ENCODE measurements at regions not wholly inside any gene's neighbourhood (a gene's known extent, or its start where the extent isn't known, plus 50 kb on each side); places are given as distances from the start of the nearest gene placed in this dataset.

DNA sequence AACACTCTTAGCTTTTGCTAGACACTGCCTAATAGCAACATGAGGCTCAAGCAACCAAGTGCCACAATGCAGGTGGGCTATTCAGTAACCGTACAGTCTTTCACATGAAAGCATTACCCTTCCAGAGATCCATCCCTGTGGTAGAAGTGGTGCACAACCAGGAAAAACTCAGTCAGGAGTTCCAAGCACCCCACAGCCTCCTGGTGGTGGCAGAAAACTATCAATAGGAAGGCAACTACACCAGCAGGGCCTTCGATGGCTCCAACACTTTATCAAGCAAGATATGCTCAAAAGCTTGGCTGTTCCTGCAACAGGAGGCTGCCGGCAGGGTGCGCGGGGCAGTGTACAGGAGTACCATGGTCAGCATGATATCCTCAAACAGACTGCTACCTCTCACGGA lies 176.1 kb upstream of the DLGAP1 start:
- no peak for ATAC-seq
- no peaks in the 10 kb centered on the region for H3K9me3 ChIP-seq
- TF ChIP-seq, protein P1, sequence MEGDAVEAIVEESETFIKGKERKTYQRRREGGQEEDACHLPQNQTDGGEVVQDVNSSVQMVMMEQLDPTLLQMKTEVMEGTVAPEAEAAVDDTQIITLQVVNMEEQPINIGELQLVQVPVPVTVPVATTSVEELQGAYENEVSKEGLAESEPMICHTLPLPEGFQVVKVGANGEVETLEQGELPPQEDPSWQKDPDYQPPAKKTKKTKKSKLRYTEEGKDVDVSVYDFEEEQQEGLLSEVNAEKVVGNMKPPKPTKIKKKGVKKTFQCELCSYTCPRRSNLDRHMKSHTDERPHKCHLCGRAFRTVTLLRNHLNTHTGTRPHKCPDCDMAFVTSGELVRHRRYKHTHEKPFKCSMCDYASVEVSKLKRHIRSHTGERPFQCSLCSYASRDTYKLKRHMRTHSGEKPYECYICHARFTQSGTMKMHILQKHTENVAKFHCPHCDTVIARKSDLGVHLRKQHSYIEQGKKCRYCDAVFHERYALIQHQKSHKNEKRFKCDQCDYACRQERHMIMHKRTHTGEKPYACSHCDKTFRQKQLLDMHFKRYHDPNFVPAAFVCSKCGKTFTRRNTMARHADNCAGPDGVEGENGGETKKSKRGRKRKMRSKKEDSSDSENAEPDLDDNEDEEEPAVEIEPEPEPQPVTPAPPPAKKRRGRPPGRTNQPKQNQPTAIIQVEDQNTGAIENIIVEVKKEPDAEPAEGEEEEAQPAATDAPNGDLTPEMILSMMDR (IDR thresholded peaks at IDR 0.05): no peak

DNA sequence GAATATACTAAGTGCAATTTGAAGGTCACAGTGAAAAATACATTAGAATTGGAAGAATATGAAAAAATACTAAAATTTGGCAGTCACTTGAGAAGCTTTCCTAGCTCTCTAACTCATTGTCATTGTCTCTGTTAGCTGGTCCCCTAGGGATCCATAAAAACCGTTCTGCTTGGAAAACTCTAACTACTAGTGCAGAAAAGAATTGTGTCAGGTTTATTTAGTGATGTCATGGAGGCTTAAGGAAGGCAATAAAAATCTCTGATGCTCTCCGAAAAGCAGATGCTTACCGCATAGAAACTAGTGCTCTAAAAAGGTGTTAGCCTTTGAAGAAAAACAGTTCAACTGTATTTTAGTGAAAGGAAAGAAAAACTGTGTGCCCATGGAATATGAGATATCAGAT lies 150.1 kb upstream of the DLGAP1 start:
- no peak overlapping the region for H3K27ac ChIP-seq

More for the DNA sequence above, 176.1 kb upstream of the DLGAP1 start:
- Histone ChIP-seq H3K27ac (no peak overlapping the region), H3K4me1 (no peaks in the 10 kb centered on the region), H3K27me3 (ENCODE audit: low read depth) (no peaks in the 10 kb centered on the region), H3K36me3 (no peaks in the 10 kb centered on the region), H3K4me3 (no peak overlapping the region)
- intact Hi-C loops (cut with DNase I): no loop called here
- no peak for DNase-seq

DNA sequence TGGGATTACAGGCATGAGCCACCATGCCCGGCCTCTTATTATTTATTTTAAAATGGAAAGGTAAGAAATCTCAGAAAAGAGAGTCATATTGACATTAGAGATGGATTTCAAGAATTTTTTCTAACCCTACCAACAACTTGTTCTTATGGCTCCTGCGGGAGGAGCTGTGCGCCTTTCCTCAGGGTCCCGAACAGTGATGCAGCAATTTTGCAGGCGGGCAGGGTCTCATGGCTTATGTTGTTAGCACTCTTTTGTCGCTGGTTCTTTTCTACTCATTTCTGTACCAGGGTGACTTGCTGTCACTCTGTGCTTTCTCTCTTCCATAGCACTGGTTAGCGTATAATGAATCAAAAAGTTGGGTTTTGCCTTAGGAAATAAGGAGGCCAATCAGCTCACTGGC lies 148.8 kb upstream of the DLGAP1 start:
- H3K36me3 ChIP-seq: no peaks in the 10 kb centered on the region
- intact Hi-C loops (cut with DNase I): no loop called here
- H3K27me3 ChIP-seq (ENCODE audit: low read depth): peaks cover 3% of the 10 kb centered on the region
- no peak overlapping the region for H3K27ac ChIP-seq
- TF ChIP-seq, protein P1 (IDR thresholded peaks at IDR 0.05): no peak
- H3K9me3 ChIP-seq: no peaks in the 10 kb centered on the region
- DNase-seq: no peak
- H3K4me3 ChIP-seq: no peak overlapping the region
- ATAC-seq: no peak
- H3K4me1 ChIP-seq: no peaks in the 10 kb centered on the region

More for the DNA sequence above, 150.1 kb upstream of the DLGAP1 start:
- no peaks in the 10 kb centered on the region for H3K9me3 ChIP-seq
- H3K36me3 ChIP-seq: no peaks in the 10 kb centered on the region
- ATAC-seq (no peak), DNase-seq (no peak)
- no peak overlapping the region for H3K4me3 ChIP-seq
- peaks cover 3% of the 10 kb centered on the region for H3K27me3 ChIP-seq (ENCODE audit: low read depth)
- no peaks in the 10 kb centered on the region for H3K4me1 ChIP-seq
- TF ChIP-seq, protein P1 (IDR thresholded peaks at IDR 0.05): no peak
- intact Hi-C loops (cut with DNase I): no loop called here

DNA sequence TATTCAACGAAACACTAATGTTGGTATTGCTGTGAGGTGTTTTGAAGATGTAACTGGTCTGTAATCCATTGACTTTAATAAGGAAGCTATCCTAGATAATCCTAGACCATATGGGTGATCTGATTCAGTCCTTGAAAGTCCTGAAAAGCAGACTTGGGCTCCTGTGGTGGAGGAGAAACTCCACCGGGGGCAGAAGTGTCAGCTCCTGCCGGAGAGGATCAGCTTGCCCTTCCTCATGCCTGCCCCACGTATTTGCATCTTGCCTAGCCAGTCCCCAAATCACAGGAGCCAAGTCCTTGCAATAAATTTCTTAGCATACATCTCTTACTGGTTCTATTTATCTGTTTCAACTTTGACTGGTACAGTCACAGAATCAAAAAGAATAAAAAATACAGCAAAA lies 144.2 kb upstream of the DLGAP1 start:
- no peaks in the 10 kb centered on the region for H3K9me3 ChIP-seq
- intact Hi-C loops (cut with DNase I): no loop called here
- no peaks in the 10 kb centered on the region for H3K4me1 ChIP-seq
- no peaks in the 10 kb centered on the region for H3K36me3 ChIP-seq
- DNase-seq (no peak), ATAC-seq (no peak)
- peaks cover 3% of the 10 kb centered on the region for H3K27me3 ChIP-seq (ENCODE audit: low read depth)
- TF ChIP-seq, protein P1 (IDR thresholded peaks at IDR 0.05): no peak
- H3K4me3 ChIP-seq: no peak overlapping the region
- no peak overlapping the region for H3K27ac ChIP-seq

DNA sequence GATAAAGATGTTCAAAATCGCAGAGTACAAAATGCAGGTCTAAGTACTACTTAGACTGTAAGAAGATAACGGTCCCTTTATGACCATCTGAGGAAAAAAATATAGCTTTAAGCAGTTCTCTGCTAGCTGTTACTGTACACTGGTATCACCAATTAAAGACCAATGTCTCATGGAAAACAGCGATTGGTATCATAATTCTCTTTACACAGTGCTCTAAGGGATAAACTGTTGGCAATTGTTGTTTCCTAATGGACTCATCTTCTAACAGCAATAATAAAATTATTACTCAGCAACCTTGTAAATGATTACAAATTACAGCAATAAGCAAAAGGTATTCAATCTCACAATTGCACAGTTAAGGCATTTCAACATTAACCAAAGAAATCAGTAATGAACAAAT lies 142.2 kb upstream of the DLGAP1 start:
- H3K36me3 ChIP-seq: no peaks in the 10 kb centered on the region
- no peak for DNase-seq
- H3K4me1 ChIP-seq: no peaks in the 10 kb centered on the region
- TF ChIP-seq, protein P1 (IDR thresholded peaks at IDR 0.05): no peak
- no peak overlapping the region for H3K4me3 ChIP-seq
- no peaks in the 10 kb centered on the region for H3K27me3 ChIP-seq (ENCODE audit: low read depth)
- no peak for ATAC-seq
- H3K9me3 ChIP-seq: no peaks in the 10 kb centered on the region
- no peak overlapping the region for H3K27ac ChIP-seq
- intact Hi-C loops (cut with DNase I): no loop called here

DNA sequence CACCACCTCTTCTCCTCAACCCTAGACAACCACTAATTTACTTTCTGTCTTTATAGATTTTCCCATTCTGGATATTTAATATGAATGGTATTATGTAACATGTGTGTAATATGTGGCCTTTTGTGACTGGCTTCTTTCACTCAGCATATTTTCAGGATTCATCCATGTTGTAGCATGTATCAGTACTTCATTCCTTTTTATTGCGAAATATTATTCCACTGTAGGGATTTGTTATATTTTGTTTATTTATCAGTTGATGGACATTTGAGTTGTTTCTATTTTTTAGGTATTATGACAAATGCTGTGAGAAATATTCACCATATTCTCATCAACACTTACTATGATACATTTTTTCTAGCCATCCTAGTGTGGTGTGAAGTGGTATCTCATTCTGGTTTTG lies 138.8 kb upstream of the DLGAP1 start:
- TF ChIP-seq, protein P1 (IDR thresholded peaks at IDR 0.05): no peak
- no peak overlapping the region for H3K27ac ChIP-seq
- no peak overlapping the region for H3K4me3 ChIP-seq
- ATAC-seq: no peak
- H3K9me3 ChIP-seq: no peaks in the 10 kb centered on the region
- intact Hi-C loops (cut with DNase I): no loop called here
- H3K36me3 ChIP-seq: no peaks in the 10 kb centered on the region
- no peak for DNase-seq
- H3K4me1 ChIP-seq: no peaks in the 10 kb centered on the region
- H3K27me3 ChIP-seq (ENCODE audit: low read depth): no peaks in the 10 kb centered on the region
